HG03045 (cell line): ENCODE measurements at regions not wholly inside any gene's neighbourhood (a gene's known extent, or its start where the extent isn't known, plus 50 kb on each side); places are given as distances from the start of the nearest gene placed in this dataset.

Experiments
- ATAC-seq: cut with Tn5 transposase; IDR thresholded peaks from one replicate; pipeline ENCODE4 v1.9.1; 2021; ENCODE audit warnings: mild to moderate bottlenecking, moderate library complexity; ENCODE audit not compliant: unreplicated experiment

DNA sequence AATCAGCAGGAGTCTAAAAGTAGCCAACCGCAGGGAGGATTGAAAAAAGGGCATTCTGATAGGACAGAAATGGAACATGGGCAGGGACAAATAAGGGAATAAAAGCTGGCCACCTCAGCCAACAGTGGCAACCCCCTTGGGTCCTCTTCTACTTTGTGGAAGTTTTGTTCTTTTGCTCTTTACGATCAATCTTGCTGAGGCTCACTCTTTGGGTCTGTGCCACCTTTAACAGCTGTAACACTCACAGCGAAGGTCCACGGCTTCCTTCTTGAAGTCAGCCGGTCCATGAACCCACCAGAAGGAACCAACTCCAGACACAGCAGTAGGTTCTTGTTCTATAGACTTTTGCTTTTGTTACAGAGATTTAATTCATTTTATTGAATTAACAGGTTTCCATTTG lies 285.4 kb upstream of the CDH20 start:
- ATAC-seq = no peak

DNA sequence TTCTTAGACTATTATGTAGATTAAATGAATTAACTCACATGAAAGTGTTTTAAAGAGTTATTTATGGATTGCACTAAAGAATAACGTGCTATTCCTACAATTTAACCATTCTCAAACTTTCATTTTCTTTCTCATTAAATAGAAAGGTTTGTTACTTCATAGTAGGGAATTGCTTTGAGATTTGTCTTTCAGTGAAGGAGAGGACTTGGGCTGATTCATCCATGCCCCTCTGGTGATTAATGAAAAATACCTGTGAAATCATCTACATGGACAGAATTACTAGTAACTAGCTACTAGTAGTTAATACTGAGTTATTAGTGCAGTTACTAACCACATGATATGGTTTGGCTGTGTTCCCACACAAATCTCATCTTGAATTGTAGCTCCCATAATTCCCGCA lies 275.8 kb upstream of the CDH20 start:
- no peak for ATAC-seq

DNA sequence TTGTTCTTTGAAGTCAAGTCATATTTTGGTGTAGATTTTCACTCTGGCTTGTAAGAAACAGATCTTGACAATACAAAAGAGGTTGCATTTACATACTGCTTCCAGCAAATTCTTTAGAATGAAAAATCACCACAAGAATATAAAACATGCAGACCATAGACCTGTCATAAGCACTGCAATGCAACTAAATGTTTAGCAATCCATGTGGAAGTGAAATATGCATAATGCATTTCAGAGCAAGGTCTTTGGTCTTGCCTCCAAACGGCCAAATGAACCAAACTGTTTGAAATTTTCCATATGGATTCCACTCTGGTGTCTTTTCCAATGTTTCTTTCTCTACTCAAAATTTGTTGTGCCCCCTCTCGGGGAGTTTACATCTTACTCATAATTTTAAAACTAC lies 271.0 kb upstream of the CDH20 start:
- no peak for ATAC-seq

DNA sequence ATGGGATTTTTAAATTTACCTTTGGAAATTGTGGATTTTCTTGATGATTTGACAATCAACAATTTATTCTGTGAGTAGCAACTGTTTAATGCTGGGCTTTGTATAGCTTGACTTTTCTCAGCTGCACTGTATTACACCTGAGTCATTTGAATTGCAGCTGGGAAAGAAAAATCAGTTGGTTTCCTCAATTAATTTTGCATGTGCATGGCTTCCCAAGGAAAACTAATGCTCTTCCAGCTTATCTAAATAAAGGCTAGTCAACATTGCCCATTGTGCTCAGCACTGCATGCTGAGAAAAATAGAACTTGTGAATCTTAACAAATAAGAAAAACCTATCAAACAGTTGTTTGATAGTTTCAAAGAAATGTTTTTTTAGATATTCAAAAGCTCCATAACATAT lies 268.3 kb upstream of the CDH20 start:
- no peak for ATAC-seq

DNA sequence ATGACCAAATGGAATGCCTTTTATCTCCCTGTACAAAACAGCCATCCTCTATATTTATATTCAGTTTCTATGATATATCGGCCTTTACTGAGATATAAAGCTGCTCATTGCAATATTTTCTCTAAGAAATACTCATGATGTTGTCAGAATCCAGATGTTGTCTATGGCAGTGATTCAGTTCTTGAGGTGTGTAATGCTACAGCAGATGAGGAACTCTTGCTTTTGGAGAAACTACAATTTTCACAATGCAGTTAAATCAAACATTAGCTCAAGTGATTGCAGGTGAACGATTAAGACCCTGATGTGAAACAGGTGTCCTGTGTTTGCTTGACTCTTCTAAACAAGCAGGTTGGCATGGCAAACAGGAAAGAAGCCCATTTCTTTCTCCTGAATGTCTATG lies 256.2 kb upstream of the CDH20 start:
- no peak for ATAC-seq

DNA sequence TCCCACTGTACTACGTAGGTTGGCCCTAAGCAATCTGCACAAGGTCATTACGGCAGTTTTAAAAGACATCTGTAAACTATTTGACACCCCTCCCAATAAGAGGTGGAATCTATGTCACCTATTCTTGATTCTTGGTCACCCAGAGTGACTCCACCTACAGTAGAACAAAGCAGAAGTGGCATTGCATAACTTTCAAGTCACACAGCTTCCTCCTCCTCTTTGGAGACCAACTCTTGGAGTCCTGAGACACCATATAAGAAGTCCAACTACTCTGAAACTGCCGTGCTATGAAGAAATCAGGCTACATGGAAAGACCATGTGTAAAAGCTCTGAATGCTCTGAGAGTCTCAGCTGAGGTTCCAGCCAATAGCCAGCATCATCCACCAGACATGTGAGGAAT lies 253.5 kb upstream of the CDH20 start:
- ATAC-seq = no peak

DNA sequence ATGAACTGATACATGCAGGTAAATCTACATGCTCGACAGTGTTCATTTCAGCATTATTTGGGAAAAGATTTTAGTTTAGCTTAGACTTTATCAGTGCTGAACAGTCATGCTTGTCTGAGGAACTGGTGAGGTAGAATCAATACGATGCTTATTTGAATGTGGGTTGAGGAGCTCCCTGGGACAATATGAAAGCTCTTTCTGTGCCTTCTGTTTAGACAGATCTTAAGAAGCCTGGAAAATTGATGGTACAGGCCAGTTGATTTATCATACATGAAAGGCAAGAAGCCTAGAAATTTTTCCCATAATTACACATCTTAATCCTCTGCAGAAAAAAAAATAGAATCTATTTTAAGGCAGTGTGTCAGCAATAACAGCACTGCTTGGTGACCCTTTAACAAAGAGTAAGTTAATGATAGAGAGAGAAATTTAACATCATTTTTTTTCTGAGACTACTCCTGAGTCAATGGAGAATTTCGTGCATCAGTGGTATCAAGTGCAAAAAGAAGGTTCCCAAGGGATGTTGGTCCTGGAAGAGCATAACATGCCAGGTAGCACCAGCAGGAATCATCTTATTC lies 252.2 kb upstream of the CDH20 start:
- no peak for ATAC-seq

DNA sequence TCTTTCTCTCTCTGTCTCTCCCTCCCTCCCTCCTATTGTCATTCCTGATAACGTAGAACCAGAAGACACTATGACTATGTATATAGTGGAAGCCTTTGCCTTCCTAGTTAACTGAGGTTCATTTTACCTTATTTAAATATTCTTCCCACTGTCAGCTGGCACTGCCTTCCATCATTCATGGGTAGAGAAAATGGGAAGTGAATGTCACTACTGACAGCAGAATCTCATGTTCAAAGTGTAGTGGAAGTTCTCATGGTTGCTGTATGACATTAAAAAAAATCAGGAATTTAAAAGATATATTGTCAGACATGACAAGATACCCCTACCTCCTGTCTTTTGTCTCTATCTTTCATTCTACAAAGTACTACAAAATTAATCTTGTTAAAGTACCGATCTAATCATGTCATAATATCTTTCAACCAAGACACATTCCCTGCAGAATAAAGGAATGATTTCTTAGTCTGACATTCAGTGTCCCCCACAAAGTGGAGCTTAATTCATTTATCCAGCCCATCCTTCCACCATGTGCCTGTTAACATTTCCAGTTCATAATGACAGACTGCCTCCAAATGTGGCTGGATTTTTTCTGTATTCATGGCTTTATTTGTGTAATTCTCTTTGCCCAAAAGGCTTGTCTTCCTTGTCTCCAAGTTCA lies 250.1 kb upstream of the CDH20 start:
- no peak for ATAC-seq

DNA sequence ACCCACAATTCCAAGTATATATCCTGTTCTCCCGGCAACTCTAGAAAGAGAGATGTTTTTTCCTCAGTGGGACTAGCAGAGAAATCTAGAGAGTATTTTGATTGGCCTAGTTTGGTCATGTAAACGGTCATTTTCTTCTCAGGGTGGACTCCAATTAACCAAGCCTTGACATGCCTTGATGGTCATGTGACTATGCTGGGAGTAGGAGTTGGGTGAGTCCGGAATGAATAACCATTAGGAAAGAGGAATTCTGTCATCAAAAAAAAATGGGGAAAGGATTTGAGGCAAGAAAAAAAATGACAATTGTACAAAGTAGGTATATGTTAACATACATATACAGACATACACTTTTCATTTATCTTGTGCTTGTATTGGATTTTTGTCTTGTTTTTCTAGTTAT lies 248.2 kb upstream of the CDH20 start:
- no peak for ATAC-seq

DNA sequence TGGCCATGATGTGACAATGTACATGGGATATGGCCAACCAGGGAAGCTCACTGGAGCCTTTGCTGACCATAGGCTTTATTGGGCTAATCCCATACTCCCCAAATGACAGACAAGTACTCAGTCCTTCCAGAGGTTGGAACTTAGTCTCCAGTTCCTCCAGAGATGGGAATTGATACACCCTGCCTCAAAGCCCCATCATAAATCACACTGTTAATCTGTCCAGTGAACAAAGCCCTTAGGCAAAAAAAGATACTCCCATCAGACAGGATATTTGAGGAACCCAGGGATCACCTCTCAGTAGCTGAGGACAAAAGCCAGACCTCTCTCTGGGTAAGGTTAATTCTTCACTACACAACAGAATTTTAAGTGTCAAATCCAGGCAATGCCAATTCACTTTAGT lies 247.5 kb upstream of the CDH20 start:
- ATAC-seq = no peak

DNA sequence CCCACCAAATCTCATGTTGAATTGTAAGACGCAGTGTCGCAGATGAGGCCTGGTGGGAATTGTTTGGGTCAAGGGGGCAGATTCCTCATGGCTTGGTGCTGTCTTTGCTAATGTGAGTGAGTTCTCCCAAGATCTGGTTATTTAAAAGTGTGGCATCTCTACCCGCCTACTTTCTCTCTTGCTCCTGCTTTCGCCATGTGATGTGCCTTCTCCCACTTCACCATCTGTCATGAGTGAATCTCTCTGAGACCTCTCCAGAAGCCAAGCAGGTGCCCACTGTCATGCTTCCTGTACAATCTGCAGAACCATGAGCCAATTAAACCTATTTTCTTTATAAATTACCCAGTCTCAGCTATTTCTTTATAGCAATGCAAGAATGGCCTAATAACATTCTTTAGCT lies 246.6 kb upstream of the CDH20 start:
- no peak for ATAC-seq

DNA sequence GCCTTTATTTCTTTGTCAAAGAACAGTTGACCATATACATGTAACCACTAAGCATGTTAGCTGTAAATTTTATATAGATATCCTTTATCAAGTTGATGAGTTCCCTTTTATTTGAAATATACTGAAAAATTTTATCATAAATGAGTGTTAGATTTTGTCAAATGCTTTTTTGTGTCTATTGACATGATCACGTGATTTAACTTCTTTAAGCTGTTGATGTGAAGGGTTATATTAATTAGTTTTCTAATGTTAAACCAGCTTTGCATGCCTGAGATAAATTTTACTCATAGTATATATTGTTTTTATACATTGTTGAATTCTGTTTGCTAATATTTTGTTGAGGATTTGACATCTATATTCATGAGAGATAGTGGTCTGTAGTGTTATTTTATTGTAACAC lies 241.9 kb upstream of the CDH20 start:
- ATAC-seq = no peak

DNA sequence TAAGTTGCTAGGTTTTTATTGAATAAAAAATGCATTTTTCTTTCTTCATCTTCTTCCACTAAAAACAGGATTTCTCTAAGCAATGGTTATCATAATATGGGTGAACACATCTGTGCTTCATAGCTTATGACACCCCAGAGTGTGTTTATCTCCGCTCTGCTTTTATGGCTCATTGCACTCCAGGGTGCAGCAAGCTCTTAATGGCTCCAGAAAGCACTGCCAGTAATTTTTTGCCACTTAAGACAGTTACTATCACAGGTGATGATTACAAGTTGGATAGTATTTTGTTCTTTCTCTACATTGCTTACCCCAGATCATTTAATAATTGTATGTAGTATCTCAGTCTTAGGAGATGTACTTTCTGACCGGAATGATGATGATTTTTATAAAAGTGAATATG lies 239.3 kb upstream of the CDH20 start:
- ATAC-seq = no peak

DNA sequence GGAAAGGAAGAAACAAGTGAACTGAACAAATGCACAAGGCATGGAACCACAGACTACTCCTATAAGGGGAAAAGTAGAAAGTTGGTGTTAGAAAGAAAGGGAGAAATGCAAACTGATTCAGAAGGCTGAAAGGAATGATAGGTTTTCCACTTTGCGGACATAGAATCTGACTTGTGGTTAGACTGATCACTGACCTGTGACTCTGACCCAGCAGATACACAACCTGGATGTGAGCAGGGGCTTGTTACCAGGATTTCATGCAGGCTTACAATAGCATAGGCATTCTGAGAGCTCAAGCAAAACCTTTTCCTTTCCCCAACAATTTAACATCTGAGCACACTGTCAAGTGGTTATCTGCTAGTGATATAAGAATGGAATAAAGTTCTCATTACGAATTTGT lies 237.0 kb upstream of the CDH20 start:
- no peak for ATAC-seq

DNA sequence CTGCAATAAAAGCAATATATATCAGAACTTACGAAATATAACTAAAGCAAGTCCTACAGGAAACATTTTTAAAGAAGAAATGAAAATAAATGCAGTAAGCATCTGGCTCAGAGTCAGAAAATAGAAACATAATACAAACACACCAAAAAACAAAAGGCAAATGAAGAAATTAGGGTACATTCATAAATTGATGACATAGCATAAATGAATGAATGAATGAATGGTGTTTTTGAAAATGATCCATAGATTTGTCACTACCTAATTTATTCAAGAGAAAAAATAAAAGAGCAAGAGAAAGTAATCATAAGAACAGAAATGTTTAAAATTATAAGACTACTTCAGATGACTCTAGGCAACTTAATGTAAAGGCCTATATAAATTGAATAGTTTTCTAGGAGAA lies 226.1 kb upstream of the CDH20 start:
- no peak for ATAC-seq

DNA sequence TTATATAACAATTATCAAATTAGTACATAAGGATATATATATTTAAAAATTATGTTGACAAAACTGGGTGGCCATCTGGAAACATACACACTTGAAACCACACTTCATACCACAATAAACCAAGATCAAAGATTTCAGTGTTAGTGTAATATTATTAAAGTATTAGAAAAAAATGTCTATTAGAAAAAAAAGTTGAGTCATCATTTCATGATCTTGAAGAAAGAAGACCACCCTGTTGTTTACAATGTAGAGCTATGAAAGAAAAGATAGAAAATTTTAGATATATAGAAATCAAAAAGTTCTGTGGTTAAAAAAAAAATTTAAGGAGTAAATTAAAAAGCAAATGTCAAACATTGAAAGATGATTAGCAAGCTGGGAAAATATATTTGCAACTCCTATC lies 224.5 kb upstream of the CDH20 start:
- ATAC-seq = no peak

DNA sequence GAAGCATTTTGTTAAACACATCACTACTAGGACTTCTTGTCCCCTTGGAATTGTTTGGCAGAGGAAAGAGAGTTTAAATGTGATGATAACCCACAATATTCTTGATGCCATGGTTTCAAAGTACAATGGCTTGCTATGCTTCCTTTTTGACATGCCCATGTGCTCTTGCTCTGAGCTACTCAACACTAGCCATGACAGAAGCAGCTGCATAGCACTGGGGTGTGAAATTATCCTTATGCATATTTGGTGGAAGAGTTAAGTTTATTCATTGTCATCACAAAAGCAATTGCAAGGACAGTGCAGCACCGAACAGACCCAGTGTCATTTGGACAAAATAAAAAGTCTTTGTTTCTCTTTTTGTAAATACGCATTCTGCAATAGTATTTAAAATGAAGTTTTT lies 209.9 kb upstream of the CDH20 start:
- ATAC-seq = no peak

DNA sequence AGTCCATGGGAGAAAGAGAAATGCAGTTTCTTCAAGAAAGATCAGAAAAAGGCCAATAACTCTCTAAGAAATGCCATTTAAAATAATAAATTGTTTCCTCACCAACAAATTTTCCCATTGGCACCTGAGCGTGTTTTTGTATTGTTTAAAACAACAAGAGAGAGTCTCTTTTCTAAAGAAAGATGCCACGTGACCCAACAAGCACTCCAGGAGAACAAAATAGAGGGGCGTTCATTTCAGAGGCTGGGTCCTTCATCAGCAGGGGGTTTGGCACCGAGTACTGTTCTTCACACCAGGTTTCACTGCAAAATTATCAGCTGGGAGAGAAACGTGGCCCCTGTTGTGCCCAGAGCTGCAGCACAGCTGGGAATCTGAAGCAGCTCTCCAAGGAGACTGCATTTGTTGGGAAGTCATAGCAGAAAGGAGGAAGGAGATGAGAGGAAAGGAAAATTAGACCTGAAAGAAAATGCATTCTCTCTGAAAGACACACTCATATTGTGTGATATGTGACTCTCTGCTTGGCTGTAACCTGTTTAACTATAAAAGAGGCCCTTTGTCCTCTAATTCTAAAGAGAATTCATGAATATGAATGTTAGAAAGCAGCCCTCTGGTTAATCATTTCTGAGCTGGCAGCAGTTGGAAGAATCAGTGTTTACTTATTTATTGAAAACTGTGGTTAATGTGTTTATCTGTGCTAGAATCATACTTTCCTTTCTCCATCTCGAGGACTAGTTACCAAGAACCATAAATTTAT lies 205.3 kb upstream of the CDH20 start:
- ATAC-seq = no peak

DNA sequence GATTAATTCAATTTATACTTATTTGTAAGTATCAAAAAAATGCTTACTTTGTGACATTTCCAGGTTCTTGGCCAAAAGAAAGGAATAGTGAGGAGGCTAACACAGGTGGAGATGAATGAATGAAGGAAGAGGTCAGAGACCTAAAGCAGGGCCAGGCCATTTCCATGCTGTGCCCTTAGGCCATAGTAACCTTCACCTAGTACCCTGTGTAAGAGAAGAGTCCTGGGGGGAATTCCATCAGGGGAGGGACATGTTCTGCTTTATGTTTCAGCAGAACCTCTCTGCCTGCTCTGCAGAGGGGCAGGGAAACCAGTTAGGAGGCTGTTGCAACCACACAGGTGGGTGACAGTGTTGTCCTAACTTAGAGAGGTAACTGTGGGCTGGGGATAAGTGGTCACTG lies 204.2 kb upstream of the CDH20 start:
- no peak for ATAC-seq

DNA sequence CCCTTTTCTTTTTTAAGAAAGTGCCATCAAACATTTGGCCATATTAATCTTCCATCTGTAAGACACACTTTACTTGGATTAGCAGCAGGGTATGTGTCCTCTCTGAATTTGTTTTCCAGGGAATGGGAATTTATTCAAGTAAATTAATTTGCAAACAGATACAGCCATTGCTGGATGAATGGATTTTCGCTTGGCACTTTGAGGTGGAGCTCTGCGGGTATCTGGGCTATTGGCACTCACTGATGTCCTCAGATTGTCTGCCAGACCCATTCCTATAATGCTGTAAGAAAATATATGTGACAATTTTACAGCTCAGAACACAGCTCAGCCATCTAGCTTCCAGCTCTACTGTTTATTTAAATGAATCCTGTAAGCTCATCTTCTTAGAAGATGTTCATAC lies 201.2 kb upstream of the CDH20 start:
- no peak for ATAC-seq

DNA sequence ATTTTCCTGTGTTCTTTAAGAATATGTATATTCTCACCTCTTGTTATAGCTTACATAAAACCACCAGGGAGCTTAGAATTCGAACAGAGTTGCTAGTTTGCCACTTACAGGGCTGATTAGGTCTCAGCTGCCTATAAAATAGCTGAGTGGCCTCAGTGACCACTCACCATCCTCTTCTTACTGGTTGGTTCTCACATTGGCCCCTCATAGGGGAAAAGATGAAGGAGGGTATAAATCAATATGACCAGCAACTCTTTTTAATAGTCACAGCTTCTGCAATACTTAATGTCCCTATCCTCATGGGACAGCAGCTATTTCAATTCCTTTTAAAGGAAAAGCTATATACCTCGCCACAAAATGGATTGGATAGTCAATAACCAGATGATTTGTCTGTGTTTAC lies 199.4 kb upstream of the CDH20 start:
- no peak for ATAC-seq

DNA sequence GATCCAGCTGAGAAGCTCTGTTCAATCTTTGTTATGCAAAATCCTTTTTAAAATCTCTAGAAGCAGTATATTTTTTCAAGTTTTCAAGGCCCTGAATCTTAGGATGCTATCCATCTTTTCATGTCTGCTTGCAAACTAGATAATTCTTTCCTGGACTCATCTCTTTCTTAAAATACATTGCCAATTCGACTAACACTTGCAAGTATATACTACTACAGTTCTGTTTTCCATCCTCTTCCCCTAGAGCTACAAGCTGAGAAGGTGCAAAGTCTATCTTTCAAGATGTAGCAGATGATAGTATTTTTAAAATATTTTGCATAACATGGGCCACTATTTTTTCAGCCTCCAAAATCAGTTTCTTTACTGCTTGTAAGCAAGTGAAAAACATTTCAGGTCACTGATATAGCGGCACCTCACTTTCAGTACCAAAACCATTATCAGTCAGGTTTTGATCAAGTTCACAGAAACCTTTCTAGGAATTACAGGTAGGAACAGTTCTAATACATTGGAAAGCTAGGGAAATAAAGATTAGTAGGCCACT lies 196.4 kb upstream of the CDH20 start:
- no peak for ATAC-seq
